Muscle layer of duodenum (tissue), 2 donors: ENCODE measurements at regions not wholly inside any gene's neighbourhood (a gene's known extent, or its start where the extent isn't known, plus 50 kb on each side); places are given as distances from the start of the nearest gene placed in this dataset.
A peak's percentile ranks its signal among the peaks of the same experiment; 100 is the strongest.

Source experiments
- H3K27ac ChIP-seq: one replicate; pipeline ENCODE4 v1.7.0; 2013; ENCODE audit warnings: mild to moderate bottlenecking, low read length
- H3K27me3 ChIP-seq: one replicate; pipeline ENCODE4 v1.7.0; 2013; ENCODE audit warnings: low read depth, mild to moderate bottlenecking, control low read depth, low read length
- H3K36me3 ChIP-seq, 2 donors: one replicate each; pipeline ENCODE4 v1.7.0; 2013; ENCODE audit warnings: low read length in 2 of 2, control low read depth in 1 of 2, mild to moderate bottlenecking in 1 of 2; ENCODE audit not compliant: insufficient read depth in 2 of 2, control insufficient read depth in 1 of 2
- H3K4me1 ChIP-seq, 2 donors: one replicate each; pipeline ENCODE4 v1.7.0; 2013; ENCODE audit warnings: low read length in 2 of 2, mild to moderate bottlenecking in 2 of 2, control low read depth in 1 of 2, moderate library complexity in 1 of 2; ENCODE audit not compliant: insufficient read depth in 2 of 2, control insufficient read depth in 1 of 2
- H3K4me3 ChIP-seq, 2 donors: one replicate each; pipeline ENCODE4 v1.7.0; 2013; ENCODE audit warnings: low read length in 2 of 2, low read depth in 1 of 2, mild to moderate bottlenecking in 1 of 2
- H3K9me3 ChIP-seq, 2 donors: one replicate each; pipeline ENCODE4 v1.7.0; 2013; ENCODE audit warnings: low read length in 2 of 2, control low read depth in 1 of 2, mild to moderate bottlenecking in 1 of 2; ENCODE audit not compliant: control insufficient read depth in 1 of 2
- donor health status: healthy.

DNA sequence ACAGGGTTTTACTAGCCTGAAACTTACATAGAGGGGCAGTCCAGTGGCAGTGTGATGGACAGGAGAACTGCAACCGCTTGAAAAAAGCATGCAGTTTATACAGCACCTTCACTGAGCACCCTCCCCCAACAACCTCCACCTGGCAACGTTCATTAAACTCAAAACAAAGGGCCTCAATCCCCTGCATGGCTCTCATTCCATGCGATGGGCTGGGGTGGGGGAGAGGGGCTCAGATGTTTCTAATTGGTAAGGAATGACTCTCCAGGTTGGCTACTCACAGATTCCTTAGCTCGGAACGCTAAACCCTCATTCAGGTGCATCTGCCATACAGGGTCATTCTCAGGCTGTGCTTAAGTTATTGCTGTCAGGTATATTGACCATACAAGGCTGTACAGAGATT lies 80.9 kb upstream of the ITGA1 start:
- Histone ChIP-seq H3K4me1 (peaks cover 0 to 3% of the 10 kb centered on the region in 2 donors), H3K27me3 (no peaks in the 10 kb centered on the region), H3K27ac (no peak overlapping the region), H3K9me3 (no peaks in the 10 kb centered on the region), H3K4me3 (no peak overlapping the region), H3K36me3 (no peaks in the 10 kb centered on the region)

GRCh38 chr5:52707616-52708015 lies 80.1 kb upstream of the ITGA1 start:
- no peaks in the 10 kb centered on the region for H3K27me3 ChIP-seq
- H3K27ac ChIP-seq, result no peak overlapping the region
- no peak overlapping the region for H3K4me3 ChIP-seq
- no peaks in the 10 kb centered on the region for H3K9me3 ChIP-seq
- H3K36me3 ChIP-seq, result no peaks in the 10 kb centered on the region
- peaks cover 0 to 3% of the 10 kb centered on the region in 2 donors for H3K4me1 ChIP-seq

DNA sequence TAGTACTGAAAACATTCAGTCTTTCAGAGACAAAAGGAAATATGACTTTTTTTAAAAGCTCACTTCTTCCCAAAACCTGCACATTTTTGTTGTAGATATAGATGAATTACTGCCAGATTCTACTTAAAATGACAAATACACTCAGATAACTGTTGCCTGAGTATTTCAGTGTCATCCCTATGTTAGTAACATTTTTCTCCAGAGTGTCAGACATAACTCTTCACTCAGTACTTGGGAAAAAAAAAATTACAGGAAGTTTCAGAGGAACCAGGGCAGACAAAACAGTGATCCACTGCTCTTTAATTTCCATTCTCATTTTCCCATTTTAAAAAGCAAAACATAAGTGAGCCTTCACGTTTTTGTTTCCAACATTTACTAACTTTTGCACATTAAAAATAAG lies 79.3 kb upstream of the ITGA1 start:
- H3K4me3 ChIP-seq, result no peak overlapping the region
- H3K9me3 ChIP-seq, result no peaks in the 10 kb centered on the region
- peaks cover 0 to 3% of the 10 kb centered on the region in 2 donors for H3K4me1 ChIP-seq
- H3K36me3 ChIP-seq, result no peaks in the 10 kb centered on the region
- no peaks in the 10 kb centered on the region for H3K27me3 ChIP-seq
- no peak overlapping the region for H3K27ac ChIP-seq

DNA sequence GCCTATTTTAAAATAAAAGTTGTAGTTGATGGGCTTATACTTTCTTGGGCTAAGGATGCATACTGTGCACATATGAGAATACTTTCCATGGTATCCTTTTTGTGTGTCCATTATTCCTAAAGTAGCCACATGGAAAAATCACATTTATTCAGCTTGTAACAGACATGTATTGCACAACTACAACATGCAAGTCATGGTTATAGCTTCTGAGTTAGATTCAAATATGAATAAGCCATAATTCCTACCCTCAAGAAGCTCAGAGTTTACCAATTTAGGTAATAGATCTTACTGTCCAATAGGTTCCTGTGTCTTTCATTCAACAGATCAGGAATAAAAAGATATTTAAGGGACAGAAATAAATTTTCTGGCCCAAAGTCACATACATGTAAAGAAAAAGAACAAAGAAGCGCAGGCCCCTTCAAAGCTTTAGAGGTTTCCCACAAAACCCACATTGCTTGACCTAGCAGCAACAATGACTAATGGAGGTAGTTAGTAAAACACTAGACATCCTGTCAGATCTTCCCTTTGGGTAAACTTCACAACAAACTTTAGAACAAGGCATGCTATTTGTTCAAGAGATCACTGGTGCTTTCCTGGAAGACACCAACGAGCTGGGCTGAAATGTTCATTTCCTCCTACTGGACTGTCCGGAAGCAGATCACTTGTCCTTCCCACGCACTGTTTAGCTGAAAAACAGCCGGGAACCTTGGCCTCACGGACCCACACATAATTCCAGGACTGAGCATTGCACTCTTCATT lies 78.4 kb upstream of the ITGA1 start:
- Histone ChIP-seq H3K36me3 (no peaks in the 10 kb centered on the region), H3K4me3 (no peak overlapping the region), H3K27ac (no peak overlapping the region), H3K4me1 (peaks cover 0 to 3% of the 10 kb centered on the region in 2 donors), H3K27me3 (no peaks in the 10 kb centered on the region), H3K9me3 (no peaks in the 10 kb centered on the region)

GRCh38 chr5:52710310-52710971 lies 77.3 kb upstream of the ITGA1 start:
- no peaks in the 10 kb centered on the region for H3K9me3 ChIP-seq
- H3K27ac ChIP-seq, result peak overlapping the region; percentile 3
- H3K36me3 ChIP-seq, result no peaks in the 10 kb centered on the region
- peaks cover 0 to 3% of the 10 kb centered on the region in 2 donors for H3K4me1 ChIP-seq
- no peak overlapping the region for H3K4me3 ChIP-seq
- H3K27me3 ChIP-seq, result no peaks in the 10 kb centered on the region

- H3K4me1 ChIP-seq, result peaks cover 0 to 3% of the 10 kb centered on the region in 2 donors
- H3K27ac ChIP-seq, result peak overlapping the region; percentile 3
- H3K36me3 ChIP-seq, result no peaks in the 10 kb centered on the region
- no peaks in the 10 kb centered on the region for H3K27me3 ChIP-seq
- no peaks in the 10 kb centered on the region for H3K9me3 ChIP-seq
- H3K4me3 ChIP-seq, result no peak overlapping the region
These were observed 76.6 kb upstream of the ITGA1 start for GRCh38 chr5:52710972-52711596.

- Histone ChIP-seq H3K4me1 (peaks cover 0 to 3% of the 10 kb centered on the region in 2 donors), H3K27ac (no peak overlapping the region), H3K27me3 (no peaks in the 10 kb centered on the region), H3K9me3 (no peaks in the 10 kb centered on the region), H3K4me3 (no peak overlapping the region), H3K36me3 (no peaks in the 10 kb centered on the region)
These were observed 75.4 kb upstream of the ITGA1 start for GRCh38 chr5:52712354-52712753.

- Histone ChIP-seq H3K4me3 (no peak overlapping the region), H3K36me3 (no peaks in the 10 kb centered on the region), H3K9me3 (no peaks in the 10 kb centered on the region), H3K4me1 (peaks cover 12 to 38% of the 10 kb centered on the region in 2 donors), H3K27me3 (no peaks in the 10 kb centered on the region), H3K27ac (peak overlapping the region; percentile 11)
These were observed 62.5 kb upstream of the ITGA1 start for GRCh38 chr5:52725065-52725746.

GRCh38 chr5:52725808-52726207 lies 61.9 kb upstream of the ITGA1 start:
- Histone ChIP-seq H3K4me3 (no peak overlapping the region), H3K9me3 (no peaks in the 10 kb centered on the region), H3K36me3 (no peaks in the 10 kb centered on the region), H3K4me1 (peaks cover 12 to 38% of the 10 kb centered on the region in 2 donors), H3K27ac (peak overlapping the region; percentile 11), H3K27me3 (no peaks in the 10 kb centered on the region)

DNA sequence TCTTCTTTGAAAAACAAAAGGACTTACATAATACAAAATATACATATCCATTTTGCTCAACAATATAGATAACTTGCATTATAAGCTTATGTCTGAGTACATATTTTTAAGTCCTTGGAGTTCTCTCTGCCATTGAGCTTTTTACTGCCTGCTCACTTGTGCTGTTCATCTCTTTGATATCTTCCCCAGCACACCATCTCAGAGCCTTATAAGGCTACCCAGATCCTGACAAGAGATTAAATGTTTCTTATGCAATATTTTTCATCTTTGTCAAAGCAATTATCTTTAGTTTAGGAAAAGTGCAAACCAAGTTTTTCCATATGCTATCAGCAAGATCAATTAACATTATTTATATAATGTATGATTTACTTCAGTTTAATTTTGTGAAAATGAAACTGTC lies 60.7 kb upstream of the ITGA1 start:
- Histone ChIP-seq H3K9me3 (no peaks in the 10 kb centered on the region), H3K27me3 (no peaks in the 10 kb centered on the region), H3K27ac (peak overlapping the region; percentile 11), H3K4me3 (no peak overlapping the region), H3K4me1 (peaks cover 12 to 38% of the 10 kb centered on the region in 2 donors), H3K36me3 (no peaks in the 10 kb centered on the region)

- Histone ChIP-seq H3K4me3 (peak overlapping the region in 1 of 2 donors; percentile 8), H3K27me3 (no peaks in the 10 kb centered on the region), H3K9me3 (no peaks in the 10 kb centered on the region), H3K27ac (peak overlapping the region; percentile 39), H3K4me1 (peaks cover 12 to 38% of the 10 kb centered on the region in 2 donors), H3K36me3 (no peaks in the 10 kb centered on the region)
These were observed 60.1 kb upstream of the ITGA1 start for GRCh38 chr5:52727576-52727975.
